Adrenal gland (tissue), 5 donors: ENCODE measurements at regions not wholly inside any gene's neighbourhood (a gene's known extent, or its start where the extent isn't known, plus 50 kb on each side); places are given as distances from the start of the nearest gene placed in this dataset.

Source experiments
- POLR2A ChIP-seq, 2 donors: fragments of 450-650 bp; IDR thresholded peaks; one replicate each; pipeline ENCODE4 v1.6.1; 2017; ENCODE audit warnings: antibody characterized with exemption in 2 of 2, mild to moderate bottlenecking in 2 of 2, moderate library complexity in 1 of 2
- TF ChIP-seq, protein P1 (sequence below), 6 experiments: fragments of 450-650 bp in 4 of 6; fragments of 200-600 bp in 2 of 6; sonication (generic) in 1 of 6; IDR thresholded peaks; 1 replicate in 5 of 6; 2 replicates in 1 of 6; pipeline versions ENCODE4 v1.5.1 to v1.8.0; 2016 to 2021; ENCODE audit warnings: antibody characterized with exemption in 6 of 6, mild to moderate bottlenecking in 2 of 6, moderate library complexity in 1 of 6
- donor health status: DM: no; HTN: no; CAD: no.

DNA sequence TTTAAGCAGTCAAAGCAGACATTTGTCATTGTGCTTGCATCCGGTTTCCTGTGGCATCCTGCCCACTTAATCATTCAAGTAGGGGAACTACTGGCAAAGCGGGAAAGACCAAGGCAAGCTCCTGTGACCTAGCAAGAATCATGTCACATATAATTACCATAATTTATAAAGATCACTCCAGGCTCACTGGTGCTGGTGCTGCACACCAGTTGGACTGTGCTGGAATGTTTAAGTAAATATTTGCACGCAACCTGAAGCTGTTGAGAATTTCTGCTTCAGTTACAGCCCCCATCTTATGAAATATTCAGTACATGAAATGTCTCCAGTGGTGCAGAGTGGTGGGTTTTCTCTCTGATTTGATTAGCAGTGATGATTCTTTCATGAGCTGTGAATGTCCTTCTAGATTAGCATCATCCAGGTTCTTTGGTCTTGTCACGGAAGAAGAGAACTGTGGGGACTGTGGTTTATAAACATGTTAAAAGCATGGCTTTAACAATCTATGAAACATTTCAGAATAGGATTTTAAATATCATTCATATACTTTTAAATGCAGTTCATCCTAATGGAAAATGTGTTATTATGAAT lies 621.3 kb upstream of the EPHA6 start:
- TF ChIP-seq, protein P1, sequence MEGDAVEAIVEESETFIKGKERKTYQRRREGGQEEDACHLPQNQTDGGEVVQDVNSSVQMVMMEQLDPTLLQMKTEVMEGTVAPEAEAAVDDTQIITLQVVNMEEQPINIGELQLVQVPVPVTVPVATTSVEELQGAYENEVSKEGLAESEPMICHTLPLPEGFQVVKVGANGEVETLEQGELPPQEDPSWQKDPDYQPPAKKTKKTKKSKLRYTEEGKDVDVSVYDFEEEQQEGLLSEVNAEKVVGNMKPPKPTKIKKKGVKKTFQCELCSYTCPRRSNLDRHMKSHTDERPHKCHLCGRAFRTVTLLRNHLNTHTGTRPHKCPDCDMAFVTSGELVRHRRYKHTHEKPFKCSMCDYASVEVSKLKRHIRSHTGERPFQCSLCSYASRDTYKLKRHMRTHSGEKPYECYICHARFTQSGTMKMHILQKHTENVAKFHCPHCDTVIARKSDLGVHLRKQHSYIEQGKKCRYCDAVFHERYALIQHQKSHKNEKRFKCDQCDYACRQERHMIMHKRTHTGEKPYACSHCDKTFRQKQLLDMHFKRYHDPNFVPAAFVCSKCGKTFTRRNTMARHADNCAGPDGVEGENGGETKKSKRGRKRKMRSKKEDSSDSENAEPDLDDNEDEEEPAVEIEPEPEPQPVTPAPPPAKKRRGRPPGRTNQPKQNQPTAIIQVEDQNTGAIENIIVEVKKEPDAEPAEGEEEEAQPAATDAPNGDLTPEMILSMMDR (IDR thresholded peaks at IDR 0.05): no peak
- TF ChIP-seq POLR2A (IDR thresholded peaks at IDR 0.05): no peak
